Activated naive CD8-positive, alpha-beta T cell treated with anti-CD3 and anti-CD28 coated beads, Interleukin-2, amount 50 U/mL, for 24 hours (primary cell): ENCODE measurements at regions not wholly inside any gene's neighbourhood (a gene's known extent, or its start where the extent isn't known, plus 50 kb on each side); places are given as distances from the start of the nearest gene placed in this dataset.

Experiments used
- ATAC-seq: fragments of 150-1000 bp; cut with Tn5 transposase; one replicate; pipeline ENCODE4 v1.10.0; 2021
- DNase-seq: peaks from one replicate; pipeline ENCODE4 v3.0.0; 2021
- H3K27ac Mint-ChIP-seq: one replicate; pipeline ENCODE4 v1.8.0; 2021; ENCODE audit warnings: mild to moderate bottlenecking, mixed read lengths
- H3K27me3 Mint-ChIP-seq: one replicate; pipeline ENCODE4 v1.8.0; 2021; ENCODE audit warnings: mixed read lengths
- H3K36me3 Mint-ChIP-seq: one replicate; pipeline ENCODE4 v1.8.0; 2021; ENCODE audit warnings: low read depth, mixed read lengths
- H3K4me1 Mint-ChIP-seq: one replicate; pipeline ENCODE4 v1.8.0; 2021; ENCODE audit warnings: mixed read lengths
- H3K4me3 Mint-ChIP-seq: one replicate; pipeline ENCODE4 v1.8.0; 2021; ENCODE audit warnings: mild to moderate bottlenecking, moderate library complexity, mixed read lengths
- H3K9me3 Mint-ChIP-seq: one replicate; pipeline ENCODE4 v1.8.0; 2021; ENCODE audit warnings: mixed read lengths

DNA sequence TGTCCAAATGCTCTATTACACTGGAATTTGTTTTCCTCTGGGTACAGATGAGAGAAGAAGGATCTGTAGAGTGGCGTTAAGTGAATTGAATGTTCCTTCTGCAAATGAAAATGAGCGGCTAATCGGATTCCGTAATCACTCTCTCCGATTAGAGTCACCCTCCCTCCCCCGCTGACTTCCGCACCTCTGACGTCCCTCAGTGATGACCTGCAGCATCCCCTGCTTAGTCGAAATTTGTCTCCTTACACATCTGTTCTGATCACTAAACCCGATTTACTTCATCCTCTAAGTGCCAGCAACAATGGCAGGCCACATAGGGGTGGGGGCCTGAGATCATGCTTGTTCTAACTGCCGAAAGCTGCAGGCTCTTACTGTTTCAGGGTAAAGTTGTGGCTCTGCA is 378.7 kb downstream of the SEC16B start:
- no peak for ATAC-seq
- H3K9me3 Mint-ChIP-seq, result peaks cover 7% of the 10 kb centered on the region

DNA sequence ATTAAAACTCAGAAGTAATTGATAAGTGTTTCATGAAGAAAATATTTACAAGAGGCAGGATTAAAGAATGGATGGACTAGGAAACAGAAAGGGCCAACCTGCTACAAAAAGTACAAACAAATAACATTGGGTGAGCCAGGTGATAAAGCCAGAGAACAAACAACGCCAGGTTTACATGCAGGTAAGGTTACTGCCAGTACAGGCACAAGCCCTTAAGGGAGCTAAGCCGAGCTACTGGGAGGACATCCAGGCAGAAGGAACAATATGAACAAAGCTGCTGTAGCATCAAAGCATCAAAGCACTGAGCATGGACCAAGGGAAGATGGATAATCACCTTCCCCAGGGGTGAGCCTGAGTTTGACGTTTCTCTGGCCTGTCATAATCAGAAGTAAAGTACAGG is 380.7 kb downstream of the SEC16B start:
- H3K36me3 Mint-ChIP-seq, result no peaks in the 10 kb centered on the region
- DNase-seq, result no peak
- H3K4me3 Mint-ChIP-seq, result no peak overlapping the region
- H3K27me3 Mint-ChIP-seq, result no peaks in the 10 kb centered on the region
- H3K4me1 Mint-ChIP-seq, result no peaks in the 10 kb centered on the region
- peaks cover 4% of the 10 kb centered on the region for H3K9me3 Mint-ChIP-seq
- ATAC-seq, result no peak
- no peak overlapping the region for H3K27ac Mint-ChIP-seq

More for the DNA sequence above, 378.7 kb downstream of the SEC16B start:
- Mint-ChIP-seq H3K27me3 (no peaks in the 10 kb centered on the region), H3K4me3 (no peak overlapping the region), H3K4me1 (no peaks in the 10 kb centered on the region), H3K27ac (no peak overlapping the region), H3K36me3 (no peaks in the 10 kb centered on the region)
- DNase-seq, result no peak

DNA sequence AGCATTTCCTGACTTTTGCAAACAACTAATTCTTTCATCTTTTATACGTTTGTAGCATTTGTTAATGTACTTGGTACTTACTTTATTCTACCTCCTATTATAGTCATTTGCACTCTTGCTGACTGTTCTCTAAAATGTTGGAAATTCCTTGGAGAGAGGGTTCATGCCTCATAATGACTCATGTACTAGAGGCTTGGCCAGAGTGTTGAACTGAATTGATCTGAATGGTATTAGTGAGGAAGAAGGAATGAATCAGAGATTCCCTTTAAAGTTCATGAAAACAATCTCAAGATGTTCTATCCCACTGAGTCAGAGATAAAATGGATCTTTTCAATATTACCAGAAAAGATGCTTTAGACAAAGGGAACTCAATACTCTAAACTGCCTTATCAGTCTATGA is 383.4 kb downstream of the SEC16B start:
- ATAC-seq (no peak), DNase-seq (no peak)
- Mint-ChIP-seq H3K27me3 (no peaks in the 10 kb centered on the region), H3K27ac (no peak overlapping the region), H3K4me3 (no peak overlapping the region), H3K4me1 (no peaks in the 10 kb centered on the region), H3K36me3 (no peaks in the 10 kb centered on the region), H3K9me3 (peaks cover 4% of the 10 kb centered on the region)

DNA sequence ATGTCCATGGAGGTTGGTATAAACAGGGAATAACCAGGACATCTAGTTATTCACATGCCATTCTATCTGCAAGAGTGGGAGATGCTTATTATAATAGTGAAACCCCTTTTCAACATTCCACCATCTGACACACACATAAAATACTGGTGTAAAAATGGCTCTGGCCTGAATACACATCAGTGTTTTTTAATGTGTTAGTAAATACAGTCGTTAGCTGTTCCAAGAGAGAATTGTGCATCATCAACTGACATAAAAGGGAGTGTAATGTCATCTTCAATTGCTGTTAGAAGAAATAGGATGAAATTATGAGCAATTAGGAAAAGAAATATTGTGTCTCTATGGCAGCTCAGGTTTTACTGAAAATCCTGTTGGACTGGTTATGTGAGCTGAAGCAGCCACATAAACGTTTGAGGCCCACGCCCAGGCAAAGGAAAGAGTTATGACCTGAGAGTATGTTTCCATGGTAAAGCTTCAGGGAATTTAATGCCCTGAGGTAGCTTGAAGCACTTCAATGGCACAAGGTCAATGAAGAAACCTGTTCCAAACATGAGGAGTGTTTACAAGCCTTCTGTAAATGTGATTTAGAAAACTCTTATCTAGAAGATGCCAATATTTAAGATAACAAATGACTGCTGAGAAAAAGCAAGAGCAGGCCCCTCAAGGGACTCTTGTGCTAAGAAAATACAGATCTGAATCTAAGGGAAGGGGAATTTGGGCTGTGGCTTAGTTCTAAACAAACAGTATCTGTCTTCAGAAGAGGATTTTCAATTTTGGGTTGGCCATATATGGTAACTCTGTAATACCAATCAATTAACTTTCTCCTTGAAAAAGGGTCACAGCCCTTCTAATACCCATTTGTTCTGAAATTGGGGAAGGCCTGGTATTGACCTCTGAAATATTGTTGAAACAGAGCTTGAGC is 384.3 kb downstream of the SEC16B start:
- no peaks in the 10 kb centered on the region for H3K4me1 Mint-ChIP-seq
- peaks cover 4% of the 10 kb centered on the region for H3K9me3 Mint-ChIP-seq
- DNase-seq, result no peak
- no peak overlapping the region for H3K4me3 Mint-ChIP-seq
- ATAC-seq, result no peak
- H3K27me3 Mint-ChIP-seq, result no peaks in the 10 kb centered on the region
- H3K27ac Mint-ChIP-seq, result no peak overlapping the region
- H3K36me3 Mint-ChIP-seq, result no peaks in the 10 kb centered on the region

DNA sequence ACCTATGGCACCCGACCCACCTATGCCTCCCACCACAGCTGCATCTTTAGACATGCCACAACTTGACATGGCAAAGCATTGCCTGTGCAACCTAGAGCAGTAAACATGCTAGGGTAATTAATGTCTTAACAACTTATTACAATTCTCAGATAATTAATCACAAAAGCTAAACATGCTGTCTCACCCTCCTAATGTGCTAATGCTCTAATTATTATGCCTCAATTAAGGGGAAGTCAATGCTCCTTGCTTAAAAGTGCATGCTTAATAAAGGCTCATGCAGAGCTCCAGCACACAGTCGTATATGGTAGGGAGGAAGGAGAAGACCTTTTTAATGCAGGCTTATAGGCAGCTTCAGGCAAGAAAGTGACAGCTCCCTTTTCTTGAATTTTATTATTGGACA is 396.0 kb downstream of the SEC16B start:
- Mint-ChIP-seq H3K27ac (no peak overlapping the region), H3K4me3 (no peak overlapping the region), H3K36me3 (no peaks in the 10 kb centered on the region), H3K27me3 (no peaks in the 10 kb centered on the region), H3K9me3 (no peaks in the 10 kb centered on the region), H3K4me1 (no peaks in the 10 kb centered on the region)
- DNase-seq (no peak), ATAC-seq (no peak)

DNA sequence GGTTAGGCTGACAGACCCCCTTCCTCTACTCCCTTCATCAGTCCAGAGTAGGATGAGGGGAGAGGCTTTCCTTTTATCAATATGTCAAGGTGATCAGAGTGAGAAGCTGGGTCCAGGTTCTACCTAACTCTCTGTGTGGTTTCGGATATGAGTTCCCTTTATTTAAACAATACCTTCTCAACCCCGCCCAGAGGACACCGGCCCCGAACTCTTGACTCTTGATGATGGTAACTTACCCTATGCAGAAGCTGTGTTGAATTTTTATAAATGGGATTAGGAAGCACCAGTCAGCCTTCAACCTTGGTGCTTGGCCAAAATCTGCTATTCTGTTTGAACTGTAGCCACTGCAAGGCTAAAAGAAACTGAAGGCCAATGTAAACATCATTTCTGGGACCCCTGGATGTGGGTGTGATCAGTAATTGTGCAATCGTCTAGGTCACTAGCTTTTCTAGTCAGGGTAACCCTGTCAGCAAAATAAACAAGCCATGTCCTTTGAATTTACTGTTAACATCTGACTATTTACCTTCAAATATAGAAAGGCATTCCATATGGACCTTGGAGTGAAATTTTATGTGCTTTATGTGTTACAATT is 398.3 kb downstream of the SEC16B start:
- H3K27me3 Mint-ChIP-seq, result no peaks in the 10 kb centered on the region
- no peak overlapping the region for H3K4me3 Mint-ChIP-seq
- H3K27ac Mint-ChIP-seq, result no peak overlapping the region
- H3K36me3 Mint-ChIP-seq, result no peaks in the 10 kb centered on the region
- DNase-seq (no peak), ATAC-seq (no peak)
- no peaks in the 10 kb centered on the region for H3K4me1 Mint-ChIP-seq
- no peaks in the 10 kb centered on the region for H3K9me3 Mint-ChIP-seq

DNA sequence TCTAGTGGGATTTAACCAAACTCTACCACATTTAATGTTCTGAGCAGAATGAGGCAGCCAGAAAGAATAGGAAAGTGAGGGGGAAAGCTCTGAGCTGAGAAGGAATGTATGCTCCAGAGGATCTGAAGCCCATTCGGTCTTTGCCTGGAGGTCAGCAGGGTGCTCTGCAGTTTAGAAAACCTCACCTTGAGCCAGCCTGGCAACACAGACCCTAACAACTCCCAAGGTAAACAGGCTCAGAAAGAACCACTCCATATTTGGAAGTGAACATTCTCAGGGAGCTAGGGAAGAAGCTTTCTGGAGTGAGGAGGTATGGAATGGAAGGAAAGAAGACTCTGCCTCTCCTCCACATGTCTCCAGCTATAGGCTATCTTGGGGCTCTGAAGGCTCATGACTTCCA is 398.8 kb downstream of the SEC16B start:
- Mint-ChIP-seq H3K9me3 (no peaks in the 10 kb centered on the region), H3K4me3 (no peak overlapping the region), H3K36me3 (no peaks in the 10 kb centered on the region), H3K27ac (no peak overlapping the region), H3K27me3 (no peaks in the 10 kb centered on the region), H3K4me1 (no peaks in the 10 kb centered on the region)
- ATAC-seq (no peak), DNase-seq (no peak)

DNA sequence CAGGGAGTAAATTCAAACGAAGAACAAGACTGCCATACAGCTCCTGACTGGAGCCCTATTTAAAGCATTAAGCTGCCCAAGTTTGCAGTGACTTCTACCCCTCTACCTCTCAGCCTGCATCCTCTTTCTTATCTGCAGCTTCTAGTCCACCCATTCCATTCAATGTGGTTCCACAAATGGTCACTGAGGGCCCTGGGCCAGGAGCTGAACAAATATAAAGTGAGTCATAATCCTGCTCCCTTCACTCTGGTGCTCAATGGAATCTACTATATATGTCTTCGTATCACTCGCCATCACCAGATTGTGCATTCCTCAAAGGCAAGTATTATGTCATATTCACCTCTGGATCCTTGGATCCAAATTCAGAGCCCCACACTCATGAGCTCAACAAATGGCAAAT is 398.7 kb downstream of the BRINP2 start:
- Mint-ChIP-seq H3K36me3 (no peaks in the 10 kb centered on the region), H3K27ac (no peak overlapping the region), H3K9me3 (no peaks in the 10 kb centered on the region), H3K4me1 (no peaks in the 10 kb centered on the region), H3K27me3 (no peaks in the 10 kb centered on the region), H3K4me3 (no peak overlapping the region)
- ATAC-seq (no peak), DNase-seq (no peak)

DNA sequence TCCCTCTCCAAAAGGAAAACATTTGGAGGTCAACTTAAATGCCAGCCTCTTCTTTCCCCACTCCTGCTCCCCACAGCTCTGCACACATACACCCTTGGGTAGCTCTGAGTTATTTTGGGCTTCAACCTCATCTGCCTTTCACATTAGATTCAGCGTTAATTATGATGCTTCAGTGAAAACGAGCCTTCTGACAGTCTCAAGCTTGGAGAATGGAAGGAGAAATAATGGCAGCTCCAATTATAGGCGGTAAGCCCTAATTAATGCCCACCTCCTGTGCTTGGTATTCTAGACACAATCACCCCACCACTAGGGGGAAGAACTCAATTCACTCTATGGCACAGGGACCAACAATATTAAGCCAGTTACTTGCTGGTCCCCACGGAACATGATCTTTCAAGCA is 397.9 kb downstream of the BRINP2 start:
- H3K27ac Mint-ChIP-seq, result no peak overlapping the region
- H3K4me1 Mint-ChIP-seq, result no peaks in the 10 kb centered on the region
- H3K4me3 Mint-ChIP-seq, result no peak overlapping the region
- H3K9me3 Mint-ChIP-seq, result no peaks in the 10 kb centered on the region
- DNase-seq (no peak), ATAC-seq (no peak)
- H3K36me3 Mint-ChIP-seq, result no peaks in the 10 kb centered on the region
- no peaks in the 10 kb centered on the region for H3K27me3 Mint-ChIP-seq

DNA sequence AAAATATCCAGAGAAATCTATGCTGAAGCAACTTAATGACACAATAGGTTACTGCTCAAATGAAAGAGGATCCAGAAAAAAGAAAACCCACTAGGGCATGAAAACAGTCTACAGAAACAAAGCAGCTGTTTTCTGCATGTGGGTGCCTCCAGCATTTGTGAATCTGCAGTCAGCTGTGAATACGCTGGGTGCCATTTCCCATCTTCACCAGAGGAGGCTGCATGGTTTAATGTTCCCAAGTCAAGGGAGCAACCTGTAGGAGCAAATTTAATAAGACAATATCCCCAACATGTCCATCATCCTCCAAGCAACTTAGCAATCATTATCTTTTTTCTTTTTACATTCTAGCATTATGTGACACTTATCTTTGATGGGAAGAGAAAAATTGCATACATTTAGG is 396.6 kb downstream of the BRINP2 start:
- no peak for ATAC-seq
- Mint-ChIP-seq H3K4me1 (no peaks in the 10 kb centered on the region), H3K4me3 (no peak overlapping the region), H3K27me3 (no peaks in the 10 kb centered on the region), H3K27ac (no peak overlapping the region), H3K36me3 (no peaks in the 10 kb centered on the region), H3K9me3 (no peaks in the 10 kb centered on the region)
- DNase-seq, result no peak

DNA sequence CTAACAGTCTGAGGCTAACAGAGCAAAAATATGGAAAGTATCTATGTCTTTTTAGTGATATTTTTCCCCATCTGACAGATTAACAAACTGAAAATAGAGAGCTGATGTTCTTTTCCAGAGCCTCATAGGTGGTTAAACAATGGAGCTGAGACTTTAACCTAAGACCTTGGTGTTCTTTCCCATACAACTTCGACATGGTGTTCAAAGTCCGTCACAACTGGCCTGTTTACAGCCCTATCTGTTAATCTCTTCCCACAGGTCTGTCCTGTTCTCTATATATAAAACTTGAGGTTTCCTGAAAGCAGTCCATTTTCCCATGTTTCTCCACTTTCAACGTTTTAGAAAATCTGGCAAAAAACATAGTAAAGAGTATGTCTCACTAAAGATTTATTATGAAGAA is 395.7 kb downstream of the BRINP2 start:
- no peak for DNase-seq
- Mint-ChIP-seq H3K27ac (no peak overlapping the region), H3K27me3 (no peaks in the 10 kb centered on the region), H3K4me1 (no peaks in the 10 kb centered on the region), H3K36me3 (no peaks in the 10 kb centered on the region), H3K4me3 (no peak overlapping the region), H3K9me3 (peaks cover 6% of the 10 kb centered on the region)
- no peak for ATAC-seq

DNA sequence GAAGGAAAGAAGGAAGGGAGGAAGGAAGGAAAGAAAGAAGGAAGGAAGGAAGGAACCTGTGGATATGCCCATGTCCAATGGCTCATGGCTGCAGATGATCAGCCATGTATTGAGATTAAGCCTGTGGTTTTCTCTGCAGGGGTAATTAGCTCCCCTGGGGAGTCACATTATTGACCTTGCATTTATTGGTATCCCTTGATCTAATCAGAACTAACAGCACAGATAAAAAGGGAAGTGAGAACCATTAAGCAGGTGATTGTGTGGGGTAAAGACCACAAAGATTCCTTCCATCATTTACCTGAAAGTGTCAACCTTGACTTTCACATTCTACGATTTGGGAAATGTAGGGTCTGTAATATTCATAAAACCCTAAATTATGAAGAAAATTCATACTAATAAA is 390.7 kb downstream of the BRINP2 start:
- no peak overlapping the region for H3K27ac Mint-ChIP-seq
- peaks cover 38% of the 10 kb centered on the region for H3K9me3 Mint-ChIP-seq
- DNase-seq (no peak), ATAC-seq (no peak)
- H3K36me3 Mint-ChIP-seq, result no peaks in the 10 kb centered on the region
- no peaks in the 10 kb centered on the region for H3K27me3 Mint-ChIP-seq
- no peak overlapping the region for H3K4me3 Mint-ChIP-seq
- H3K4me1 Mint-ChIP-seq, result no peaks in the 10 kb centered on the region

DNA sequence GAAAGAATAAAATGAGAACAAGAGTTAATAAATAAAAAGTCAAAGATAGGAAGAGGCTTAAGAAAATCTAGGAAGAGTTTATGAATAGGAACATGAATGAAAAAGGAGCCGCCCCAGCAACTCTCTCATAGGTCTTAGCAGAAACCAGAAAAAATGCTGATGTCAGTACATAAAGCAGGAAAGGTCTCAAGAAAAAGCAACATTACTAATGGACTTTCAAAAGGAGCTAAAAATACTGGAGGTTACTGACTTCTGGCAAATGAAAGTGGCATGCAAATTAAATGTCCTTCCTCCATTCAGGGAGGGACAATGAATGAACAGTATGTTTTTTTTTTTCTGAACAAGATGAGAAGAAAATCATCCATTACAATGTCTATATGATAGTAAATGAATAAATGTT is 387.6 kb downstream of the BRINP2 start:
- DNase-seq (no peak), ATAC-seq (no peak)
- H3K9me3 Mint-ChIP-seq, result peaks cover 47% of the 10 kb centered on the region
- H3K4me1 Mint-ChIP-seq, result no peaks in the 10 kb centered on the region
- no peak overlapping the region for H3K27ac Mint-ChIP-seq
- H3K27me3 Mint-ChIP-seq, result no peaks in the 10 kb centered on the region
- H3K36me3 Mint-ChIP-seq, result no peaks in the 10 kb centered on the region
- H3K4me3 Mint-ChIP-seq, result no peak overlapping the region

DNA sequence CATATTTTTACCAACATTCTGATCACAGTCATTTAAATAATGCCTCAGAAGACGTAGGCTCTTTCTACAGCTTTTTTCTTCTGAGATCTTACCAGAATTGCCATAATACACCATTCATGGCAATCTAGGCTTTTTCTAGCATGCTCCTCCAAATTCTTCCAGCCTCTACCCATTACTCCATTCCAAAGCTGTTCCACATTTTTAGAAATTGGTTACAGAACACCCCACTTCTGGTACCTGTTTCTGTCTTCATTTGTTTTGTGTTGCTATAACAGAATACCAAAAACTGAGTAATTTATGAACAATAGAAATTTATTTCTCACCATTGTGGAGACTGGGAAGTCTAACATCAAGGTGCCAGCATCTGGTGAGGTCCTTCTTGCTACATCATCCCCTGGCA is 385.4 kb downstream of the BRINP2 start:
- DNase-seq, result no peak
- Mint-ChIP-seq H3K36me3 (no peaks in the 10 kb centered on the region), H3K27ac (no peak overlapping the region), H3K9me3 (peaks cover 53% of the 10 kb centered on the region), H3K4me3 (no peak overlapping the region), H3K27me3 (no peaks in the 10 kb centered on the region), H3K4me1 (no peaks in the 10 kb centered on the region)
- no peak for ATAC-seq

DNA sequence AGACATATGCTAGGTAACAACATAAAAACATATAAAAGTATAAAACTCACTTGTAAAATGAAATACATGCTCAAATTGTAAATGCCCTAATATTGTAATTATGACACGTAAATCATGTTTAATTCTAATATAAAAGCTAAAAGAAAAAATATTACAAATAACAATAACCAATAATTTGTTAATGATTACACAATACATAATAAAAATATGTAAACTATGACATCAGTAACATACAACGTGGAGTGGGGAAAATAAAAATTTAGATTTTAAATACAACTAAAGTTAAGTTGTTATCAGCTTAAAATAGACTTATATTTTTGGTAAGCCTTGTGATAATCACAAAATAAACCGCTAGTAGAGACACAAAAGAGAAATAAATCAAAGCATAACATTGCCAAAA is 376.4 kb downstream of the BRINP2 start:
- Mint-ChIP-seq H3K4me3 (no peak overlapping the region), H3K27ac (no peak overlapping the region), H3K27me3 (no peaks in the 10 kb centered on the region), H3K4me1 (no peaks in the 10 kb centered on the region), H3K36me3 (no peaks in the 10 kb centered on the region), H3K9me3 (peaks cover 25% of the 10 kb centered on the region)
- DNase-seq (no peak), ATAC-seq (no peak)
